Cardiac muscle cell (in vitro differentiated cells and primary cell): ENCODE measurements at regions not wholly inside any gene's neighbourhood (a gene's known extent, or its start where the extent isn't known, plus 50 kb on each side); places are given as distances from the start of the nearest gene placed in this dataset.

Experiments
- DNase-seq, 2 donors: peaks; one replicate each; pipeline versions ENCODE4 v3.0.0 to v3.0.0-alpha.2; 2010 to 2017; ENCODE audit warnings: low read depth in 1 of 2, low spot score in 1 of 2
- H3K27ac ChIP-seq: fragments of 200-600 bp; sonication (generic); 2 replicates; pipeline ENCODE4 v1.5.1; 2016
- H3K27me3 ChIP-seq: fragments of 200-600 bp; sonication (generic); 2 replicates; pipeline ENCODE4 v1.6.0; 2016; ENCODE audit warnings: control low read depth
- H3K36me3 ChIP-seq: fragments of 200-600 bp; sonication (generic); 2 replicates; pipeline ENCODE4 v1.5.1; 2016; ENCODE audit warnings: control low read depth
- H3K4me1 ChIP-seq: fragments of 200-600 bp; sonication (generic); 2 replicates; pipeline ENCODE4 v1.8.1; 2017; ENCODE audit warnings: low read depth, mild to moderate bottlenecking, mixed run types
- H3K4me3 ChIP-seq: fragments of 200-600 bp; sonication (generic); 2 replicates; pipeline ENCODE4 v1.5.1; 2016; ENCODE audit warnings: mild to moderate bottlenecking
- H3K9me3 ChIP-seq: fragments of 200-600 bp; sonication (generic); 2 replicates; pipeline ENCODE4 v1.5.1; 2017; ENCODE audit warnings: low read depth, mild to moderate bottlenecking, control low read depth
- TF ChIP-seq, protein P1 (sequence below): IDR thresholded peaks from 2 replicates; pipeline ENCODE4 v1.5.1; 2012; ENCODE audit warnings: low read depth, mild to moderate bottlenecking, low read length

DNA sequence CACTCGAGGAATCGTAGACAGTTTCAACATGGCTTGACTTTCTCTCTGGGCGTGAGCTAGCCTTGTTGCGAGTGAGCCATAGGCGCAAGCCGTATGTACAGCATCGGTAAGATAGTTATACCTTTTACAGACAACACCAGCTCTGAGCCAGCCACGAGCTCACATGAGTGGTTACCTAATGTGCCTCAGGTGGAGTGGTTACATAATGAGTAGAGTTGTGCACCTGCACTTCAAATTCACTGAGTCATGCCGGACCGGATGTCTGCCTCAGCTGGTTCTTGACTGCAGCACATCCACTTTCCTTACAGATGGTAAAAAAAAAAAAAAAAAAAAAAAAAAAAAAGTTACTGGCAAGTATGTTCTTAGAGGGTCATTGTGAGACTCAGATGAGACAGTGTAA is 360.4 kb upstream of the NR5A2 start:
- no peak for DNase-seq
- TF ChIP-seq, protein P1, sequence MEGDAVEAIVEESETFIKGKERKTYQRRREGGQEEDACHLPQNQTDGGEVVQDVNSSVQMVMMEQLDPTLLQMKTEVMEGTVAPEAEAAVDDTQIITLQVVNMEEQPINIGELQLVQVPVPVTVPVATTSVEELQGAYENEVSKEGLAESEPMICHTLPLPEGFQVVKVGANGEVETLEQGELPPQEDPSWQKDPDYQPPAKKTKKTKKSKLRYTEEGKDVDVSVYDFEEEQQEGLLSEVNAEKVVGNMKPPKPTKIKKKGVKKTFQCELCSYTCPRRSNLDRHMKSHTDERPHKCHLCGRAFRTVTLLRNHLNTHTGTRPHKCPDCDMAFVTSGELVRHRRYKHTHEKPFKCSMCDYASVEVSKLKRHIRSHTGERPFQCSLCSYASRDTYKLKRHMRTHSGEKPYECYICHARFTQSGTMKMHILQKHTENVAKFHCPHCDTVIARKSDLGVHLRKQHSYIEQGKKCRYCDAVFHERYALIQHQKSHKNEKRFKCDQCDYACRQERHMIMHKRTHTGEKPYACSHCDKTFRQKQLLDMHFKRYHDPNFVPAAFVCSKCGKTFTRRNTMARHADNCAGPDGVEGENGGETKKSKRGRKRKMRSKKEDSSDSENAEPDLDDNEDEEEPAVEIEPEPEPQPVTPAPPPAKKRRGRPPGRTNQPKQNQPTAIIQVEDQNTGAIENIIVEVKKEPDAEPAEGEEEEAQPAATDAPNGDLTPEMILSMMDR: no peak
- no peak overlapping the region for H3K27ac ChIP-seq

DNA sequence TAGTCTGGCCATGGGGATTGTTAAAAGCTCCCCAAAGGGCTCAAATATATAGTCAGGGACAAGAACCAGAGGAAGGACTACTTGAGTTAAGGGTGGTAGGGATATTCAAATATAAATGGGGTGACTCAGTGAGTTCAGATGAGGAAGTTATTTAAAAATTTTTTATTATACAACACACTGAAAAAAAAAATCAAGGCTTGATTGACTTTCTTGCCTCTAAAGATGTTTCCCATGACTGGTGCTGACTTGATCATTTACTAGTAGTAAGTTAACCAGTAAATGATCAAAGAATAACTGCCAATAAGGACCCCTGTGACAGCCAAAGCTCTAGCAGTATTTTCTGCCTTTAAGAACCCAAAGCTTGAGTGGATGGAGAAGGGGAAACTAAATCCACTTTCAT is 357.6 kb upstream of the NR5A2 start:
- Histone ChIP-seq H3K4me3 (no peak overlapping the region), H3K27ac (no peak overlapping the region), H3K27me3 (no peaks in the 10 kb centered on the region), H3K36me3 (no peaks in the 10 kb centered on the region), H3K9me3 (no peaks in the 10 kb centered on the region), H3K4me1 (no peaks in the 10 kb centered on the region)
- TF ChIP-seq, protein P1: no peak
- no peak for DNase-seq

More for the DNA sequence above, 360.4 kb upstream of the NR5A2 start:
- H3K36me3 ChIP-seq: no peaks in the 10 kb centered on the region
- no peaks in the 10 kb centered on the region for H3K9me3 ChIP-seq
- no peaks in the 10 kb centered on the region for H3K4me1 ChIP-seq
- no peaks in the 10 kb centered on the region for H3K27me3 ChIP-seq
- no peak overlapping the region for H3K4me3 ChIP-seq

DNA sequence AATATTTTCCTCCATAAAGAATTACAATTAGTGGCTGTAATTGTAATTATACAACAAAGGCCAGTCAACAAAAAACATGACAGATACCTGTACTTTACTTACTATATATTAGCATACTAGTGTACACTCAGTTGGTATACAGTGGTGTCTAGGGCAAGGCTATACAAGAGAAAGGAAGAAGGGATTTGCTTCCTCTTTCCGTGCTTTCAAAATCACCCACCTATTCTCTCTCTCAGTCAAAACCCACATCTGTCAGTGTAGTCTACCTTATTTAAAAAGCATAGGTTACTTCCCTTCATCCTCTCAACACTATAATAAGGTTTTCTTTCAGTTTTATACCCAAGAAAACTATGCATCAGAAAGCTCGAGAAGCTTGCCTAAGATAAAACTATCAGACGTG is 355.8 kb upstream of the NR5A2 start:
- Histone ChIP-seq H3K27ac (no peak overlapping the region), H3K9me3 (no peaks in the 10 kb centered on the region), H3K27me3 (no peaks in the 10 kb centered on the region), H3K4me3 (no peak overlapping the region), H3K4me1 (no peaks in the 10 kb centered on the region), H3K36me3 (no peaks in the 10 kb centered on the region)
- TF ChIP-seq, protein P1: no peak
- no peak for DNase-seq

DNA sequence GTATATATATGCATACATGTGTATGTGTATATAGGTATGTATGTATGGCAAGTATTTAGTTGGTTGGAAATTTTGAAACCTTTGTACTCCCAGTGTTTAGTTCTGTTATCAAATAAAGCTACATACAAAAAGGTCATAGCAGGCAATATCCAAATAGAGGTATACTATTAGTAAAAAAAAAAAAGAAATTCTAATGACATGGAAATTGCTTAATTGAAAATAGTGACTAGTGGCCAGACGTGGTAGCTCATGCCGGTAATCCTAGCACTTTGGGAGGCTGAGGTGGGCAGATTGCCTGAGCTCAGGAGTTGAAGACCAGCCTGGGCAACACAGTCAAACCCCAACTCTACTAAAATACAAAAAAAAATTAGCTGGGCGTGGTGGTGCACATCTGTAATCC is 351.6 kb upstream of the NR5A2 start:
- Histone ChIP-seq H3K27ac (no peak overlapping the region), H3K4me3 (no peak overlapping the region), H3K4me1 (no peaks in the 10 kb centered on the region), H3K27me3 (no peaks in the 10 kb centered on the region), H3K9me3 (no peaks in the 10 kb centered on the region), H3K36me3 (no peaks in the 10 kb centered on the region)
- DNase-seq: no peak
- TF ChIP-seq, protein P1: no peak

DNA sequence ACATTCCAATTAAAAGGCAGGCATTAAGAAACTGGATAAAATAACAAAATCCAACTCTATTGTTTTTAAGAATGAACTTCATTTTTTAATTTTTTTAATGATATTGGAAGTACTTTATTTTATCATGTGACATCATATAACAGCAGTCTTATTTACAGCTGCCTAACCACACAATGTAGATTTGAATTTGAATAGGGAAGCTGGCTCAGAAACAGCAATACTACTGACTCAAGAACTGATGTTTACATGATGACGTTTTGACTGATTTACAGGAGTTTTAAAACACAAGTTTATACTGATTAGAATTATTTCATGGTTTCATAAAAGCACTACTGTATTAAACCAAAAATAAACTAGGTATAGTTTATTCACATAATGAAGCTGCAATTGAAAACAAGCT is 348.7 kb upstream of the NR5A2 start:
- Histone ChIP-seq H3K4me3 (no peak overlapping the region), H3K9me3 (no peaks in the 10 kb centered on the region), H3K4me1 (no peaks in the 10 kb centered on the region), H3K27ac (no peak overlapping the region), H3K27me3 (no peaks in the 10 kb centered on the region), H3K36me3 (no peaks in the 10 kb centered on the region)
- DNase-seq: no peak
- TF ChIP-seq, protein P1: no peak

DNA sequence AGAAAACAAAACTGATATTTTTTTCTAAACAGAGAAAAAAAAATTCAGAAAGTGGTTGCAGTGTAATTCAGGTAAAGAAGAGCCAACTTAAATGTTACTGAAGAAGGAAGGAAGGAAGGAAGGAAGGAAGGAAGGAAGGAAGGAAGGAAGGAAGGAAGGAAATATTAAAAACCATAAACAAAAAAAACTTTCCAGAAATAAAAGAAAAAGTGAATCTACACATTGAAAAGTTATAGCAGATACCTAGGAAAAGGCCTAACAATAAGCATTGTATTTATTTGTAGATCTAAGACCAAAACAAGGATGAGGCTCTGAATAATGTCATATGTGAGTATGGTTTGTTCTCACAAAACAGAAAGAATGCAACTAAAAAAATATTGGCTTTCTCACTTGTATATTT is 345.4 kb upstream of the NR5A2 start:
- DNase-seq: no peak
- no peaks in the 10 kb centered on the region for H3K4me1 ChIP-seq
- TF ChIP-seq, protein P1: no peak
- H3K4me3 ChIP-seq: no peak overlapping the region
- no peaks in the 10 kb centered on the region for H3K36me3 ChIP-seq
- H3K9me3 ChIP-seq: no peaks in the 10 kb centered on the region
- no peak overlapping the region for H3K27ac ChIP-seq
- no peaks in the 10 kb centered on the region for H3K27me3 ChIP-seq
